SW 1271 (cell line): ENCODE measurements at regions not wholly inside any gene's neighbourhood (a gene's known extent, or its start where the extent isn't known, plus 50 kb on each side); places are given as distances from the start of the nearest gene placed in this dataset.

Experiments
- DNase-seq, 2 experiments: peaks; one replicate each; lab custom pipeline; 2025; lab: John Stamatoyannopoulos, UW

- DNase-seq, result no peak
These were observed 86.2 kb upstream of the EDNRB start for GRCh38 chr13:78004821-78005220.

GRCh38 chr13:77999746-78000145 lies 81.1 kb upstream of the EDNRB start:
- no peak for DNase-seq

GRCh38 chr13:77994166-77994565 lies 75.5 kb upstream of the EDNRB start:
- DNase-seq, result no peak

- DNase-seq, result no peak
These were observed 72.4 kb upstream of the EDNRB start for GRCh38 chr13:77991003-77991402.

- DNase-seq, result no peak
These were observed 70.7 kb upstream of the EDNRB start for GRCh38 chr13:77989281-77989680.

GRCh38 chr13:77988355-77988754 lies 69.7 kb upstream of the EDNRB start:
- DNase-seq, result no peak

- no peak for DNase-seq
These were observed 68.1 kb upstream of the EDNRB start for GRCh38 chr13:77986713-77987112.

GRCh38 chr13:77985866-77986636 lies 67.4 kb upstream of the EDNRB start:
- no peak for DNase-seq

GRCh38 chr13:77981281-77981881 lies 62.8 kb upstream of the EDNRB start:
- DNase-seq, result no peak

GRCh38 chr13:77980592-77980991 lies 62.0 kb upstream of the EDNRB start:
- DNase-seq, result no peak

GRCh38 chr13:77979721-77980385 lies 61.2 kb upstream of the EDNRB start:
- no peak for DNase-seq

- no peak for DNase-seq
These were observed 56.9 kb upstream of the EDNRB start for GRCh38 chr13:77975358-77976042.

- DNase-seq, result no peak
These were observed 50.7 kb upstream of the EDNRB start for GRCh38 chr13:77969299-77969698.
